ENCODE measurements at regions not wholly inside any gene's neighbourhood (a gene's known extent, or its start where the extent isn't known, plus 50 kb on each side); places are given as distances from the start of the nearest gene placed in this dataset.

DNA sequence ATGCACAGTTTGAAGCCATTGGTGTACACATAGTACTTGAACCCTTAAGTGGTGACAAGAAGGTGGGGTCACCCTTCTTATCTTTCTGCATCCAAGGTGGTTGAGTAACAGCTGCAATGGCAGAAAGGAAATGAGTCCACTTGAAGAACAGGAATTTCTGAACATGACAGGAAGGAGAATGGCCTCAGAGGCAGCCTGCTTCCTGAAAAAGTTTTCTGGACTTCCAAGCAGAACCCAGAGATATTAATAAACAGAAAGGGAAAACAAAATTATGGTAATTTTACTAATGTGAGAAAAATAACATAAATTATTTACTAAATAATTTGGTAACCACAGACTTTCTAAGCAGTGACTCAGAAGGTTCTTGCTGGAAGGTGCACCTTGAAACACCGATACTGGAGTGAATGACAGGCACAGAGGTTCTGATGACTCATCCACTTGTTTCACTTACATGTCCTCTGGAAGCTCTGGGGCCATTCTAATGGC lies 119.9 kb upstream of the HS3ST1 start:
- intact Hi-C loops (cut with DNase I), result no loop called here
- Histone ChIP-seq H3K9me3 (no peaks in the 10 kb centered on the region), H3K36me3 (no peaks in the 10 kb centered on the region), H3K4me3 (no peak overlapping the region), H3K4me1 (peaks cover 0 to 11% (median 0%) of the 10 kb centered on the region in 12 donors), H3K27me3 (no peaks in the 10 kb centered on the region), H3K27ac (no peak overlapping the region)
- TF ChIP-seq, protein P1, sequence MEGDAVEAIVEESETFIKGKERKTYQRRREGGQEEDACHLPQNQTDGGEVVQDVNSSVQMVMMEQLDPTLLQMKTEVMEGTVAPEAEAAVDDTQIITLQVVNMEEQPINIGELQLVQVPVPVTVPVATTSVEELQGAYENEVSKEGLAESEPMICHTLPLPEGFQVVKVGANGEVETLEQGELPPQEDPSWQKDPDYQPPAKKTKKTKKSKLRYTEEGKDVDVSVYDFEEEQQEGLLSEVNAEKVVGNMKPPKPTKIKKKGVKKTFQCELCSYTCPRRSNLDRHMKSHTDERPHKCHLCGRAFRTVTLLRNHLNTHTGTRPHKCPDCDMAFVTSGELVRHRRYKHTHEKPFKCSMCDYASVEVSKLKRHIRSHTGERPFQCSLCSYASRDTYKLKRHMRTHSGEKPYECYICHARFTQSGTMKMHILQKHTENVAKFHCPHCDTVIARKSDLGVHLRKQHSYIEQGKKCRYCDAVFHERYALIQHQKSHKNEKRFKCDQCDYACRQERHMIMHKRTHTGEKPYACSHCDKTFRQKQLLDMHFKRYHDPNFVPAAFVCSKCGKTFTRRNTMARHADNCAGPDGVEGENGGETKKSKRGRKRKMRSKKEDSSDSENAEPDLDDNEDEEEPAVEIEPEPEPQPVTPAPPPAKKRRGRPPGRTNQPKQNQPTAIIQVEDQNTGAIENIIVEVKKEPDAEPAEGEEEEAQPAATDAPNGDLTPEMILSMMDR (IDR thresholded peaks at IDR 0.05), result no peak
- TF ChIP-seq POLR2A (IDR thresholded peaks at IDR 0.05), result no peak
- ATAC-seq (peak in 1 of 4 donors; percentile 47), DNase-seq (no peak)
- 43 to 64% (median 54%) methylated on average over 1 of the region's 1 CpG for WGBS, 4 donors

DNA sequence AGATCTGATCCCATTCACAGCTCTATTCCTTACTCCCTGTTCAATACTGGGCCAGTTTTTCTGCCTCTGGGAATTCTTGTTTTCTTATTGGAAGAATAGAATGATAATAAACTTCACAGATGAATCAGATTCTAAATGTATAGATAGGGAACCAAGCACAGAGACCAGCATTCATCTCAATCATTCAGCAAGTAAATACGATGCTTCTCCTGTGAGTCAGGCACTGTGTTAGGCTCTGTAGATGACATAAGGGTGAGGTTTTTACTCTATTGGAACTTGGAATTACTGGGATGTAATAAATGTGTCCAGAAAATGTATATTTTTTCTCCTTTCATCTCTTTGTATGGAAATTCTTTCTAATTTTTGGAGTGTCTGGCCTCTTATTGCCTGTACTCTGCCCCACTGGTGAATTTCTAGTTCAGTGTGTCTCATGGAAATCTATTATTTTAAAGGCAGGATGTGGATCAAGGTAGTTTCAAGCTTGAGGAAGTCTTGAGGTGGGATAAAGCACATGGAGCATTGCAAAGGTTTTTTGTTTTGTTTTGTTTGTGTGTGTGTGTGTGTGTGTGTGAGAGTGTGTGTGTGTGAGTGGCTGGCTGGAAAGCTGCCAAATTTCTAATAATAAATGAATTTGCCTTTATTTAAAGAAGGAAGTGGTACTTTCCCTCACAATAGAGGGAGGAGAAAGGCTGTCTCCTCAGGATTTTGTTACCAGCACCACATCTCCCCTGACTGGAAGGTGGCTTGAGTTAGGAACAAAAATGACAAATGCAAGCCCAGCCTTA lies 117.9 kb upstream of the HS3ST1 start:
- TF ChIP-seq, protein P1 (IDR thresholded peaks at IDR 0.05), result no peak
- TF ChIP-seq POLR2A (IDR thresholded peaks at IDR 0.05), result no peak
- Histone ChIP-seq H3K4me3 (no peak overlapping the region), H3K27me3 (no peaks in the 10 kb centered on the region), H3K4me1 (peaks cover 0 to 17% (median 0%) of the 10 kb centered on the region in 12 donors), H3K9me3 (no peaks in the 10 kb centered on the region), H3K36me3 (no peaks in the 10 kb centered on the region), H3K27ac (no peak overlapping the region)
- ATAC-seq (no peak), DNase-seq (no peak)
- intact Hi-C loops (cut with DNase I), result loop anchor here in 1 of 10 donors (2.0 kb wide), 1 partner anchor 78 kb away; no protein-coding TSS in a partner anchor
- 95 to 100% (median 99%) methylated on average over 1 of the region's 1 CpG for WGBS, 4 donors

DNA sequence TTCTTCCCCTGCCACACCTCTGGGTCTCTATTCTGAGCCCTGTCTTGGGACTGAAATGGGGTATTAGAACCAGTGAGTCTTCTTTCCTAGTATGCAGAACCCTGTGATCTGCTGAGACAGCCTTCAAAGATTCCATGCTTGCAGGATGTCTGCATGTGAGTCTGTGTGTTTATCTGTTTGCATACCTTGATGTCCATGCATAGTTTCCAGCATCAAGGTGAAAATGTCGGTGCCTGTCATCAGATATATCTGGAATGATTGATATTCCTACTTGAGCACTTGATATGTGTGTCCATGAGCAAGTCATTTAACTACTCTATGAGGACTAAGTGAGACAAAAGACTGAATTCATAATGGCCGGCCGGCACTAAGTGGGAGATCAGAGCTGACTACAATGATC lies 117.0 kb upstream of the HS3ST1 start:
- intact Hi-C loops (cut with DNase I), result loop anchor here in 1 of 10 donors (2.0 kb wide), 1 partner anchor 79 kb away; no protein-coding TSS in a partner anchor
- Histone ChIP-seq H3K27ac (no peak overlapping the region), H3K4me3 (no peak overlapping the region), H3K36me3 (no peaks in the 10 kb centered on the region), H3K9me3 (no peaks in the 10 kb centered on the region), H3K27me3 (no peaks in the 10 kb centered on the region), H3K4me1 (peaks cover 0 to 17% (median 0%) of the 10 kb centered on the region in 12 donors)
- no peak for DNase-seq
- ATAC-seq, result no peak
- TF ChIP-seq, protein P1 (IDR thresholded peaks at IDR 0.05), result no peak
- no peak for TF ChIP-seq POLR2A (IDR thresholded peaks at IDR 0.05)
- WGBS, 4 donors, result 77 to 82% (median 79%) methylated on average over 3 of the region's 3 CpGs

DNA sequence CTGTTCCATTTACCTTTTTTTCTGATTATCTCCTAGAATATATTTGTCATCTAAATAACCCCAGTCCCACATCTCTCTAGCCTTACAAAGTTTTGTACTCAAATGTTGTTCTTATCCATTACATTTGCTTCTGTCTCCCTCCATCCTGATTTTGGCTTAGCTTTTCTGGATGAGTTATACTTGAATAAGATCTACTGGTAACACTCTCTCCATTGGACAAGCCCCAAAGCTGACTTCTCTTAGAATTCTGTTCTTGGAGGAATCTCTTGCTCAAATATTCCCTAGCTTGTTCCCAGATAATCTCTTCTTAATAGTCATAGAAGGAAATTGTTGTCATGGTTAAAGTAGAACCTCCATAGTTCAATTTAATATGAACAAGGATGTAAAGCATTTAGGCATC lies 115.5 kb upstream of the HS3ST1 start:
- ATAC-seq (no peak), DNase-seq (no peak)
- H3K27me3 ChIP-seq, result no peaks in the 10 kb centered on the region
- H3K27ac ChIP-seq, result peak overlapping the region in 1 of 12 donors; percentile 63
- intact Hi-C loops (cut with DNase I), result no loop called here
- no peaks in the 10 kb centered on the region for H3K36me3 ChIP-seq
- H3K4me1 ChIP-seq, result peaks cover 0 to 17% (median 0%) of the 10 kb centered on the region in 12 donors
- no peaks in the 10 kb centered on the region for H3K9me3 ChIP-seq
- TF ChIP-seq POLR2A (IDR thresholded peaks at IDR 0.05), result no peak
- TF ChIP-seq, protein P1 (IDR thresholded peaks at IDR 0.05), result no peak
- no peak overlapping the region for H3K4me3 ChIP-seq

Measured in heart left ventricle (tissue), 16 donors.